AG09319 (cell line): ENCODE measurements at regions not wholly inside any gene's neighbourhood (a gene's known extent, or its start where the extent isn't known, plus 50 kb on each side); places are given as distances from the start of the nearest gene placed in this dataset.

Experiments
- DNase-seq: peaks from one replicate; pipeline ENCODE4 v3.0.0-alpha.2; 2010; ENCODE audit warnings: low read depth; ENCODE audit errors: extremely low read depth
- TF ChIP-seq, protein P1 (sequence below): IDR thresholded peaks from 2 replicates; pipeline ENCODE4 v1.5.1; 2011; ENCODE audit warnings: low read depth, mild to moderate bottlenecking, inconsistent platforms, low read length, moderate library complexity

DNA sequence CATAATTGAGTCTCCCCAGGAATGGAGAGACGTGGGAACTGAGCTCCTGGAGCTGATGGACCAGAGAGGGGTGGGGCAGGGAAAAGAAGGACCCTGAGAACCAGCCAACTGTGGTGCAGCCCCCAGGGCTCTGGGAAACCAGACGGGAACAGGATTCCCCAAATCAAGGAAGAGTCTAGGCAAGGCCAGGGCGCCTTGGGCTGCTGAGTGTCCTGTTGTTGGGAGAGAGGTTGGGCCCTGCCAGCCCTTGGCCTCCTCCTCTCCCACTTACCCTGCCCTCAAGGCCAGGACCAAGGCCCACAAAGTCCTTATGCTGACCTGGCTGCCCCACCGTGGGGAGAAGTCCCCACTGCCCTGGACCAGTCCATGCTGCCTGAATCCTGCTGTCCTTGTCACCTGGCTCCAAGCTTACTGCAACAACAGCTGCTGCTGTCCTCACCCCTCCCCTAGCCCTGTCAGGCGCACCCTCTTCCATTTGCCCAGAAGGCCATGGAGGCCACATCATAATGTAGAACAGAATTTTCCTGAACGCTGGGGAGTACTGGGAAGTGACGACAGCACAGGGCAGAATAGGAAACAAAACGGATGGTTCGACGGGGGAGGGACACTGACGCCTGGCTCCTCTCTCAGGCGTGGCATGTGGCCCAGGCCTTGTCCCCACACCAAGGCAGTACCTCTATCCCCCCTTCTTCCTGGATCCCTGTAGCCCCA, 132.9 kb upstream of the ZMIZ1 start:
- no peak for DNase-seq
- TF ChIP-seq, protein P1, sequence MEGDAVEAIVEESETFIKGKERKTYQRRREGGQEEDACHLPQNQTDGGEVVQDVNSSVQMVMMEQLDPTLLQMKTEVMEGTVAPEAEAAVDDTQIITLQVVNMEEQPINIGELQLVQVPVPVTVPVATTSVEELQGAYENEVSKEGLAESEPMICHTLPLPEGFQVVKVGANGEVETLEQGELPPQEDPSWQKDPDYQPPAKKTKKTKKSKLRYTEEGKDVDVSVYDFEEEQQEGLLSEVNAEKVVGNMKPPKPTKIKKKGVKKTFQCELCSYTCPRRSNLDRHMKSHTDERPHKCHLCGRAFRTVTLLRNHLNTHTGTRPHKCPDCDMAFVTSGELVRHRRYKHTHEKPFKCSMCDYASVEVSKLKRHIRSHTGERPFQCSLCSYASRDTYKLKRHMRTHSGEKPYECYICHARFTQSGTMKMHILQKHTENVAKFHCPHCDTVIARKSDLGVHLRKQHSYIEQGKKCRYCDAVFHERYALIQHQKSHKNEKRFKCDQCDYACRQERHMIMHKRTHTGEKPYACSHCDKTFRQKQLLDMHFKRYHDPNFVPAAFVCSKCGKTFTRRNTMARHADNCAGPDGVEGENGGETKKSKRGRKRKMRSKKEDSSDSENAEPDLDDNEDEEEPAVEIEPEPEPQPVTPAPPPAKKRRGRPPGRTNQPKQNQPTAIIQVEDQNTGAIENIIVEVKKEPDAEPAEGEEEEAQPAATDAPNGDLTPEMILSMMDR, result no peak

DNA sequence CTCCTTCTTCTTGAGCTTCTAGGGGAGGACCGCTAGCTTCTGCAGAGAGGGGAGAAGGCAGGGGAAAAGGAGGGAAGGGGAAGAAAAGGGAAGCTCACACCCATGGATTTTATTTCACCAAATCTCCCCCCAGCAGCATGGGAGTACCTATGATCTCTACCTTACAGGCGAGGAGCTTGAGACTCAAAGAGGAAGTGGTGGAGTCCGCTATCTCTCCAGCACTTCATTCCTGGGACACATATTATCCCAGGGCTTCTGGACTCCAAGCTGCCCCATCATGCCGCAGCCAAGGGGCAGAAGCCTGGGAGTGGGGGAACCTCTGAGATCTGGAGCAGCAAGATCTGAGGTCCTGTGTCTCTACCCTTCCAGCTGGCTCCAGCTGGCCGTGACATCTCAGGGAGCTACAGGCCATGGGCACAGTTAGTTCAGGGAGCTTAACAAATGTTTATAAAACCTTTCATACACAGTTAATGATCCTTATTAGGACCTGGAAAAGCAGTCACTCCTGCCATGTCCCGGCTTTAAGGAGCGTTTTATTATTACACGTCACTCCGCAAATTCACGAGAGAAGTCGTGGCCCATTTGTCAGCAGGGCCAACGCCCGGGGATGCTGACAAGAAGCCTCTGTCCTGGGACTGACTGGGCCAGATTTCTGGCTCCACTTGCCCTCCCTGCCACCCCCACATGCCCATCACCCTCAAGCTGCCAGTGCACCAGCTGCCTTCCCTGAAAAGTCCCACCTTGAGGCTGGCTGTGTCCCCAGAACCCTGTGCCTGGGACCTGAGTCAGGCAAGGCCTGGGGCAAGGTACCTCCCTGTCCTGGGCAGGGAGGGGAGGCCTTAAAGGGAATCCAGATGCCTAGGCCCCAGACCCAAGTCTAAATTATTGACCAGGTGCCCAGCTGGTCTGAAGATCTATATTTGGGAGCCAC, 132.1 kb upstream of the ZMIZ1 start:
- TF ChIP-seq, protein P1, result no peak
- no peak for DNase-seq

GRCh38 chr10:78937393-78937792, 131.4 kb upstream of the ZMIZ1 start:
- TF ChIP-seq, protein P1, result no peak
- DNase-seq, result no peak

DNA sequence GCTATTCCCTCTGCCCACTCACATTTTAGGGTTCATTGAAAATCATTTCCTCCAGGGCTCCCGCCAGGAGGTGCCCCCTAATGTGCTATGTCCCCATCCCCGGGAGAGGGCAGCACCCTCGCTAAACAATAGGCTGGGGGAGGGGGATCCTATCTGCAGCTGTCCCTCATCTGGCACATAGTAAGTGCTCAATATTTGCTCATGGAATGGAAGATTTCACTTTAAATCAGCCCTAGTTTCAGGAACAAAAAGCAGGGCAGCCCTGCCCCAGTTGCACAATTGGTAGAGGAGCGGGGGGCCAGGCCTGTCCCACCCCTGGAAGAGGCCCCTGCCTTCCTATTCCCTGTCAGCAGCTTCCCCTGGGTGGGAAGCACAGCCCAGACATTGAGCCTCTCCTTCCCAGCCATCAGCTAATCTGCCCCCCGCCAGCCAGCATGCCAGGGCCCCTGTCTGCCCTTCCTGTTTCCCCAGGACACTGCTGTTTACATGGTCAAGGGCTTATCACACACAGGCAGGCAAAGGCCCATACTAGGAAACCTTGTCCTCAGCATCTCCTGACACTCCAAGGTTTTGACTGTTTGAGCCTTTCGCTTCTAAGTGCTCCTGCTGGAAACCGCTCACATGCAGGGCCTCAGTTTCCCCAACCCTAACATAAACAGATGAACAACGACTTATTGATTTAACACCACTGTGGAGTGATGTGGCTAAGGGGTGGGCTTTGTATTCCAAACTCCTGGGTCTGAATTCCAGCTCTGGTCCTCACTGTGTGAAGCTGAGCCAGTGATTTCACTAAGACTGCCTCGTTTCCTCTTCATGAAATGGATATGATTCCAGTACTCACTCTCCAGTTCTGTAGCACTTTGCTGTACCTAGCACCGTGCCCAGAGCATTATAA, 130.7 kb upstream of the ZMIZ1 start:
- no peak for DNase-seq
- TF ChIP-seq, protein P1, result no peak; the same call in 1 of the 2 replicates

- TF ChIP-seq, protein P1, result no peak
- DNase-seq, result no peak
Measured at GRCh38 chr10:78938695-78939672, 129.8 kb upstream of the ZMIZ1 start.

DNA sequence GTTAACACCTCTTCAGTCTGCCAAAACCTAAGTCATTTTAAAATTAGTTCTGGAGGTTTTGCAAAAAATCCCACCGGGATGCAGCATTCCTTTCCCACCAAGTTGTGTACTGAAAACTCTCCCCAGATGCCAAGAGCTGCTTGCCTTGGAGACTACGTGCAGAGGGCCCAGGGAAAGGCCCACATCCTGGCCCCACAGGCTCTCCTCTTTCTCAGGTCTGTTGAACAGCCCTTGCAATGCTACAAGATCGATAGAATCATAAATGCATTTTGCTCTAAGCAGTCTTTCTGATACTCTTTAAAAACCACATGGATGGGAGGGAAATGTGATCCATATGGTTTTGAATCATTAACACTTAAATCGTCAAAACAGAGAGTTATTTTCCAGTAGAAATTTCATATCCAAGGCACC, 126.7 kb upstream of the ZMIZ1 start:
- TF ChIP-seq, protein P1, result no peak
- DNase-seq, result no peak
